D721Med (cell line): ENCODE measurements at regions not wholly inside any gene's neighbourhood (a gene's known extent, or its start where the extent isn't known, plus 50 kb on each side); places are given as distances from the start of the nearest gene placed in this dataset.

Source experiments
- DNase-seq: peaks from one replicate; pipeline ENCODE4 v3.0.0; 2011; ENCODE audit warnings: low spot score; ENCODE audit not compliant: insufficient read length
- FAIRE-seq: peaks from 2 replicates; lab custom pipeline; 2011; peaks lifted over from hg19 to GRCh38; lab: Jason Lieb, UNC
- CTCF ChIP-seq: IDR thresholded peaks from 2 replicates; pipeline ENCODE4 v1.5.1; 2012; ENCODE audit warnings: mild to moderate bottlenecking, control low read depth; ENCODE audit not compliant: insufficient read depth; ENCODE audit errors: missing control alignments

- no peak for TF ChIP-seq CTCF
- FAIRE-seq: no peak
- DNase-seq: no peak
Observed at GRCh38 chr4:179981161-179981560, 2262.0 kb upstream of the TENM3 start.

GRCh38 chr4:179989975-179990374, 2253.2 kb upstream of the TENM3 start:
- FAIRE-seq: no peak
- TF ChIP-seq CTCF: no peak
- no peak for DNase-seq

GRCh38 chr4:180009316-180009715, 2233.9 kb upstream of the TENM3 start:
- TF ChIP-seq CTCF: no peak
- FAIRE-seq (no peak), DNase-seq (no peak)

- DNase-seq: no peak
- FAIRE-seq: peak; percentile 70
- peak; percentile 35 for TF ChIP-seq CTCF
Observed at GRCh38 chr4:180028682-180029081, 2214.5 kb upstream of the TENM3 start.

GRCh38 chr4:180031330-180031729, 2211.9 kb upstream of the TENM3 start:
- DNase-seq (no peak), FAIRE-seq (no peak)
- TF ChIP-seq CTCF: no peak

- DNase-seq (no peak), FAIRE-seq (no peak)
- no peak for TF ChIP-seq CTCF
Observed at GRCh38 chr4:180041576-180041975, 2201.6 kb upstream of the TENM3 start.

- no peak for FAIRE-seq
- DNase-seq: no peak
- no peak for TF ChIP-seq CTCF
Observed at GRCh38 chr4:180052629-180053028, 2190.6 kb upstream of the TENM3 start.
